GM12878 (cell line): ENCODE measurements at regions not wholly inside any gene's neighbourhood (a gene's known extent, or its start where the extent isn't known, plus 50 kb on each side); places are given as distances from the start of the nearest gene placed in this dataset.

Experiments
- GABPA ChIP-seq: IDR thresholded peaks from 2 replicates; pipeline ENCODE4 v1.6.1; 2014; ENCODE audit warnings: antibody characterized with exemption, low read depth, mild to moderate bottlenecking, inconsistent platforms
- POLR2A ChIP-seq: IDR thresholded peaks from 2 replicates; pipeline ENCODE4 v1.6.1; 2011; ENCODE audit warnings: low read depth, mild to moderate bottlenecking, low read length
- POLR2AphosphoS5 ChIP-seq: IDR thresholded peaks from 2 replicates; pipeline ENCODE4 v1.6.1; 2011; ENCODE audit warnings: mild to moderate bottlenecking, low read length, inconsistent platforms
- TF ChIP-seq, protein P1 (sequence below), 3 experiments: IDR thresholded peaks in 2 of 3; conservative IDR thresholded peaks in 1 of 3; 2 replicates each; pipeline ENCODE4 v1.5.1; 2011; ENCODE audit warnings: low read depth in 3 of 3, low read length in 3 of 3, mild to moderate bottlenecking in 3 of 3, control low read depth in 2 of 3, moderate library complexity in 2 of 3, inconsistent platforms in 1 of 3, mixed read lengths in 1 of 3; ENCODE audit not compliant: control insufficient read depth in 2 of 3, insufficient read depth in 1 of 3; ENCODE audit errors: extremely low read depth in 1 of 3

GRCh38 chrX:99192421-99192820 is 1217.7 kb downstream of the PCDH19 start:
- no peak for TF ChIP-seq POLR2A
- TF ChIP-seq POLR2AphosphoS5 = no peak
- TF ChIP-seq, protein P1, sequence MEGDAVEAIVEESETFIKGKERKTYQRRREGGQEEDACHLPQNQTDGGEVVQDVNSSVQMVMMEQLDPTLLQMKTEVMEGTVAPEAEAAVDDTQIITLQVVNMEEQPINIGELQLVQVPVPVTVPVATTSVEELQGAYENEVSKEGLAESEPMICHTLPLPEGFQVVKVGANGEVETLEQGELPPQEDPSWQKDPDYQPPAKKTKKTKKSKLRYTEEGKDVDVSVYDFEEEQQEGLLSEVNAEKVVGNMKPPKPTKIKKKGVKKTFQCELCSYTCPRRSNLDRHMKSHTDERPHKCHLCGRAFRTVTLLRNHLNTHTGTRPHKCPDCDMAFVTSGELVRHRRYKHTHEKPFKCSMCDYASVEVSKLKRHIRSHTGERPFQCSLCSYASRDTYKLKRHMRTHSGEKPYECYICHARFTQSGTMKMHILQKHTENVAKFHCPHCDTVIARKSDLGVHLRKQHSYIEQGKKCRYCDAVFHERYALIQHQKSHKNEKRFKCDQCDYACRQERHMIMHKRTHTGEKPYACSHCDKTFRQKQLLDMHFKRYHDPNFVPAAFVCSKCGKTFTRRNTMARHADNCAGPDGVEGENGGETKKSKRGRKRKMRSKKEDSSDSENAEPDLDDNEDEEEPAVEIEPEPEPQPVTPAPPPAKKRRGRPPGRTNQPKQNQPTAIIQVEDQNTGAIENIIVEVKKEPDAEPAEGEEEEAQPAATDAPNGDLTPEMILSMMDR (IDR thresholded peaks at IDR 0.05 in 2 of 3, conservative IDR thresholded peaks at IDR 0.05 in 1 of 3; ENCODE audit: control insufficient read depth in 2 of 3, extremely low read depth in 1 of 3, insufficient read depth in 1 of 3, low read depth in 3 of 3, low read length in 3 of 3) = no peak
- TF ChIP-seq GABPA = no peak
